AG04449 (cell line): ENCODE measurements at regions not wholly inside any gene's neighbourhood (a gene's known extent, or its start where the extent isn't known, plus 50 kb on each side); places are given as distances from the start of the nearest gene placed in this dataset.
"Not testable (repeated sequence)": the region's sequence is repeated elsewhere in the genome, so short reads cannot be mapped to it uniquely, and the experiment has no call there.

Experiments used
- CTCF ChIA-PET: fragments of 350-600 bp; formaldehyde crosslinking; extraction: SDS; loops from one replicate; lab custom pipeline; 2021; ENCODE audit warnings: antibody characterized with exemption; lab: Yijun Ruan, JAX
- POLR2A ChIA-PET: fragments of 400-600, 350-600 bp; formaldehyde crosslinking; extraction: SDS; loops from one replicate; lab custom pipeline; 2020; ENCODE audit warnings: antibody characterized with exemption, inconsistent platforms; lab: Yijun Ruan, JAX
- DNase-seq: peaks from one replicate; pipeline ENCODE4 v3.0.0-alpha.2; 2010; ENCODE audit warnings: low read depth, low spot score
- H3K4me3 ChIP-seq: 2 replicates; pipeline ENCODE4 v1.5.1; 2011; ENCODE audit warnings: low read depth, mild to moderate bottlenecking, control low read depth, low read length
- TF ChIP-seq, protein P1 (sequence below): IDR thresholded peaks from one replicate; pipeline ENCODE4 v1.5.1; 2011; ENCODE audit warnings: mild to moderate bottlenecking, moderate library complexity, low read length, control low read depth, inconsistent platforms; ENCODE audit not compliant: insufficient read depth; ENCODE audit errors: missing control alignments

DNA sequence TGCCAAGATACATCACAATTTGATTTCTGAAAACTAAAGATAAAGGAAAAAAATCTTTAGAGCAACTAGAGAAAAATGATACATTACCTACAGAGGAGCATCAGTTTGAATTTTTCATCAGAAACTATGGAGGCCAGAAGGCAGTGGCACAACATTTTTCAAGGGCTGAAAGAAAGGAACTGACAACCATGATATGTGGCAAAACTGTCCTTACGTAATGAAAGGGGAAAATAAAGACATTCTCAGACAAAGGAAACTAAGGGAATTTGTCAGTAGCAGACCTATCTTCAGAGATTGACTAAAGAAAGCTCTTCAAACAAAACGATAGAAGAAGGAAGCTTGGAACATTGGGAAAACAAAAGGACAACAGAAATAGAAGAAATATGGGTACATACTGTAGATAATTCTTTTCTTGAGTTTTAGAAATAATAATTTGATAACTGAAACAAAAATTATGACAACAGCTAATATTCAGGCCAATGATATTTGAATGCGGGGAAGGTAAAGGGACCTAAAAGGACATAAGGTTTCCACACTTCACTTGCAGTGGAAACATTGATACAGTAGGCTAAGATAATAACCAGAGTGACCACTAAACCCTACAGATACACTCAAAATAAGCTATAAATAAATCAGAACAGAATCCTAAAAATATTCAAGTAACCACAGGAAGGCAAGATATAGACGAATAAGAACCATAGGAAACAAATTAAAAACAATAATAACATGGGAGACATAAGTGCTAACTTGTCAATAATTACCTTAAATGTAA is 70.0 kb upstream of the NPAS2 start:
- POLR2A ChIA-PET: no interaction called here
- CTCF ChIA-PET: no interaction called here
- TF ChIP-seq, protein P1, sequence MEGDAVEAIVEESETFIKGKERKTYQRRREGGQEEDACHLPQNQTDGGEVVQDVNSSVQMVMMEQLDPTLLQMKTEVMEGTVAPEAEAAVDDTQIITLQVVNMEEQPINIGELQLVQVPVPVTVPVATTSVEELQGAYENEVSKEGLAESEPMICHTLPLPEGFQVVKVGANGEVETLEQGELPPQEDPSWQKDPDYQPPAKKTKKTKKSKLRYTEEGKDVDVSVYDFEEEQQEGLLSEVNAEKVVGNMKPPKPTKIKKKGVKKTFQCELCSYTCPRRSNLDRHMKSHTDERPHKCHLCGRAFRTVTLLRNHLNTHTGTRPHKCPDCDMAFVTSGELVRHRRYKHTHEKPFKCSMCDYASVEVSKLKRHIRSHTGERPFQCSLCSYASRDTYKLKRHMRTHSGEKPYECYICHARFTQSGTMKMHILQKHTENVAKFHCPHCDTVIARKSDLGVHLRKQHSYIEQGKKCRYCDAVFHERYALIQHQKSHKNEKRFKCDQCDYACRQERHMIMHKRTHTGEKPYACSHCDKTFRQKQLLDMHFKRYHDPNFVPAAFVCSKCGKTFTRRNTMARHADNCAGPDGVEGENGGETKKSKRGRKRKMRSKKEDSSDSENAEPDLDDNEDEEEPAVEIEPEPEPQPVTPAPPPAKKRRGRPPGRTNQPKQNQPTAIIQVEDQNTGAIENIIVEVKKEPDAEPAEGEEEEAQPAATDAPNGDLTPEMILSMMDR: no peak
- DNase-seq: no peak
- H3K4me3 ChIP-seq: no peak overlapping the region

DNA sequence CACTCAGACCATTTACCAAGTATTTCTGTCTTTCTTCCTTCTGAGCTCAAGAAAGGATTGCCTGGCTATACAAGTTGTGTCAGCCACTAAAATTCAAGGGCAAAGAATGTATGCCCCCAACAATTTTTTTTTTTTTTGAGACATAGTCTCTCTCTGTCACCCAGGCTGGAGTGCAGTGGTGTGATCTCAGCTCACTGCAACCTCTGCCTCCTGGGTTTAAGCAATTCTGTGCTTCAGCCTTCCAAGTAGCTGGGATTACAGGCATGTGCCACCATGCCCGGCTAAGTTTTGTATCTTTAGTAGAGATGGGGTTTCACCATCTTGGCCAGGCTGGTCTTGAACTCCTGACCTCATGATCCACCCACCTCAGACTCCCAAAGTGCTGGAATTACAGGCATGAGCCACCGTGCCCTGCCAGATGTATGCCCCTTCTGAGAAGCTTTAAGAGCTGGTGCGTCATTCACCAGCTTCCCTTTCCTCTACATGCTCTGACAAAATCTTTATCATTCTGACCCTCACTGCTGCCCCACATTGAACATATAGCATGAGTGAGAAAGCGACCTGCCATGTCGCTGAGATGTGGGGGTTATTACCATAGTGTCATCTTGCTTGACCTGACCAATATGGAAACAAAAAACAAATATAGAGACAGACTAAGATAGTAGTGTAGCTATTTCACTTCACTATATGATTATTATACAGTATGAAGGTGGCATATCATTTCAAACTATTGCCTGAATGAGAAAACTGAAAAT is 67.9 kb upstream of the NPAS2 start:
- H3K4me3 ChIP-seq, DNase-seq: not testable (repeated sequence)
- ChIA-PET POLR2A (interaction anchor here (0.6 to 2.7 kb wide), 2 partner anchors 10 to 23 kb away, joined by 3 to 14 read pairs; no protein-coding TSS in a partner anchor), CTCF (interaction anchor here (0.8 to 1.2 kb wide), 3 partner anchors 11 to 23 kb away, joined by 3 read pairs; no protein-coding TSS in a partner anchor)

DNA sequence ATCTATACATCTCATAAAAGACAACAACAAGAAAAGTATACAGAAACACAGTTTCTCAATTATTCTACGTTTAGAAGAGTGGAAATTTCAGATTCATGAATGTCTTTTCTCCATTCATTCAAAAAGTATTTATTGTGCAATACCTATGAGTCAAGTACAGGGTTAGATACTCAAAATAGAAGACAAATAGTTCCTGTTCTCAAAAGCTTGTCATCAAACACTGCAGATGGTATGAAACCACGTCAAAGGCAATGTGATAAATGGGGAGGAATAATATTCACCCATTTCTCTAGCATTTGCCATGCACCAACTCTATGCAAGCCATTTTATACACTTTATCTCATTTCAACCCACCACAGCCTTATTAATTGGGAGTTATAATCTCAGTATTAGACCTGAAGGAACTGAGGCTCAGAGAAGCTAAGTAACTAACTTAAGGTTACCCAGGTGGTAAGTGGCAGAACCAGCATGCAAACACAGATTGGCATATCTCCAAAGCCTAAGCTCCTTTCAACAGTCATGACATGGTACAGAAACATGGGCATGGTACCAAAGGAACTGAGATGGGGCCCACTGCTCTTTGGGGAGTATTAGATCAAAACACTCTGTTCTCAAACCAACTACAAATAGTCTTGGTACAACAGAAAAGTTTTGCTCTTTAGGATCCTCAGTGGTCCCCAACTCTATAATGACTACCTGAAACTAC is 67.2 kb upstream of the NPAS2 start:
- ChIA-PET CTCF (interaction anchor here (1.0 to 2.4 kb wide), 3 partner anchors 10 to 22 kb away, joined by 3 to 8 read pairs (median 3); no protein-coding TSS in a partner anchor), POLR2A (interaction anchor here (0.7 to 2.7 kb wide), 2 partner anchors 10 to 150 kb away, joined by 3 to 14 read pairs; no protein-coding TSS in a partner anchor)
- DNase-seq: peak; percentile 77
- H3K4me3 ChIP-seq: no peak overlapping the region
- TF ChIP-seq, protein P1: no peak

DNA sequence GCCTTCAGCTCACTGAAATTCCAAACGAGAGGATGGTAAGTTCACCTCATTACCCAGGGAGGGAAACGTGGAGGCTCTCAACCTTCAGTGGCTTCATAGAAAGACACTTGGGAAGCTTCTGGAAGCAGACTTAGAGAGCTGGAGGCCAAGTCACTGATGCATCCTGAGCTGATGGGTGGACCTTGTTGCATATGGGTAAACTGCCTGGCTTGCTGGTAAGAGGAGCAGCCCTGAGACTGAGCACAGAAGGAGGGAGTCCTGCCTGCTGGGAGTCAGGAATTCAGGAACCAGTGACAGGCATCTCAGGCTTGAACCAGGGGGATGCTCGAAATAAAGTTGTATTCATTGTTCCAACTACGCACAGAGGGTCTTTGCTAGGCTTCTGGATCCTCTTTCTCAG is 66.5 kb upstream of the NPAS2 start:
- H3K4me3 ChIP-seq: no peak overlapping the region
- TF ChIP-seq, protein P1: no peak
- no peak for DNase-seq
- POLR2A ChIA-PET: interaction anchor here (0.7 to 2.7 kb wide), 2 partner anchors 11 to 149 kb away, joined by 3 to 14 read pairs; no protein-coding TSS in a partner anchor
- CTCF ChIA-PET: interaction anchor here (1.2 to 2.4 kb wide), 2 partner anchors 9 to 23 kb away, joined by 3 to 8 read pairs; no protein-coding TSS in a partner anchor

DNA sequence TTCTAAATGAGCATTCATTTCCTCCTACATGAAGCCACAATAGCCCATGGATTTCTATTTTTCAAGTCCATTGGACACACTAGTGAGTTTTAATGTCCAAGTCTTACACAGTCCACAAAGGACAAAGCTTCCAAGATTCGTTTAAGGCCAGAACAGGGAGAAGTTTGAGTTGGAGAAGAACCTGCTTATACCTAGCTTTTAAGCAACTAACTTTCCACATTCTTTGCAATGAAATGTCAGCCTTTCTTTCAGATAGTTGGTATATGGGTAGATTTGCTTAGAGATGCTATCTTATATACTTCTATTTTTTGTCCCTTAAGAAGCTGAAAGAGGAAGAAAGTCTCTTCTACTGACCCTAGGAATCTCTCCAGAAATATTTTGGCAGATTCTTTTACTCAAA is 66.1 kb upstream of the NPAS2 start:
- ChIA-PET CTCF (interaction anchor here (2.4 kb wide), 1 partner anchor 23 kb away, joined by 8 read pairs; no protein-coding TSS in a partner anchor), POLR2A (no interaction called here)
- TF ChIP-seq, protein P1: no peak

DNA sequence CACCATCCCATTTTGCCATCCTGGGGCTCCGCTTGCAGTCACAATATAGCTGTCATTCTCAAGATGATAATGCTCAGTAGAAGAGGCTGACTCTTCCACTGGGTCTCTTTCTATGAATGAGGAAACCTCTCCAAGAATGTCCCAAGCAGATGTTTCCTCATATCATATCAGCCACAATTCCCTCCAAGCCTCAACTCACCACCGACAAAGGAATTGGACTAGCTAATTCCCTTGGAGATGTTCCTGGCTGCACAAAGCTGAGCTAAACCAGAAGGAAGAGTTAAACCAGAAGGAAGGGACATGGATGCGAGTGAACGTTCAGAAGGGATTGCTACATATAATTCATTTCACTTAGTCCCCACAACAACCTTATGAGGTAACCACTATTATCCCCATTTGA is 65.0 kb upstream of the NPAS2 start:
- TF ChIP-seq, protein P1: no peak
- no peak for DNase-seq
- POLR2A ChIA-PET: no interaction called here
- no peak overlapping the region for H3K4me3 ChIP-seq
- CTCF ChIA-PET: interaction anchor here (1.4 to 2.4 kb wide), 2 partner anchors 24 to 231 kb away, joined by 5 to 8 read pairs; no protein-coding TSS in a partner anchor

More for the DNA sequence above, 66.1 kb upstream of the NPAS2 start:
- no peak overlapping the region for H3K4me3 ChIP-seq
- no peak for DNase-seq
